ENCODE measurements at regions not wholly inside any gene's neighbourhood (a gene's known extent, or its start where the extent isn't known, plus 50 kb on each side); places are given as distances from the start of the nearest gene placed in this dataset.

- no peak for TF ChIP-seq CTCF (IDR thresholded peaks at IDR 0.05; ENCODE audit: insufficient read depth, low read depth, low read length)
- CTCF ChIA-PET, result no interaction called here
- Histone ChIP-seq H3K27me3 (ENCODE audit: control insufficient read depth, insufficient read depth, low read length) (no peaks in the 10 kb centered on the region), H3K4me3 (ENCODE audit: low read depth, low read length) (no peak overlapping the region), H3K36me3 (ENCODE audit: control insufficient read depth, insufficient read depth, low read length) (no peaks in the 10 kb centered on the region)
- POLR2A ChIA-PET, result no interaction called here
- DNase-seq (ENCODE audit: low read depth), result no peak
Measured at GRCh38 chr9:11973011-11973410, 720.2 kb upstream of the TYRP1 start.

GRCh38 chr9:11973511-11973910 lies 719.7 kb upstream of the TYRP1 start:
- CTCF ChIA-PET, result no interaction called here

GRCh38 chr9:11992866-11993265 lies 700.3 kb upstream of the TYRP1 start:
- Histone ChIP-seq H3K36me3 (ENCODE audit: control insufficient read depth, insufficient read depth, low read length) (no peaks in the 10 kb centered on the region), H3K27me3 (ENCODE audit: control insufficient read depth, insufficient read depth, low read length) (no peaks in the 10 kb centered on the region), H3K4me3 (ENCODE audit: low read depth, low read length) (no peak overlapping the region)
- ChIA-PET CTCF (no interaction called here), POLR2A (no interaction called here)
- TF ChIP-seq CTCF (IDR thresholded peaks at IDR 0.05; ENCODE audit: insufficient read depth, low read depth, low read length), result no peak
- no peak for DNase-seq (ENCODE audit: low read depth)

More at GRCh38 chr9:11973511-11973910, 719.7 kb upstream of the TYRP1 start:
- POLR2A ChIA-PET, result no interaction called here
- TF ChIP-seq CTCF (IDR thresholded peaks at IDR 0.05; ENCODE audit: insufficient read depth, low read depth, low read length), result no peak
- H3K27me3 ChIP-seq (ENCODE audit: control insufficient read depth, insufficient read depth, low read length), result no peaks in the 10 kb centered on the region
- DNase-seq (ENCODE audit: low read depth), result no peak
- no peak overlapping the region for H3K4me3 ChIP-seq (ENCODE audit: low read depth, low read length)
- no peaks in the 10 kb centered on the region for H3K36me3 ChIP-seq (ENCODE audit: control insufficient read depth, insufficient read depth, low read length)

GRCh38 chr9:12014488-12014887 lies 678.7 kb upstream of the TYRP1 start:
- ChIA-PET POLR2A (no interaction called here), CTCF (no interaction called here)
- no peak for TF ChIP-seq CTCF (IDR thresholded peaks at IDR 0.05; ENCODE audit: insufficient read depth, low read depth, low read length)
- Histone ChIP-seq H3K4me3 (ENCODE audit: low read depth, low read length) (no peak overlapping the region), H3K36me3 (ENCODE audit: control insufficient read depth, insufficient read depth, low read length) (no peaks in the 10 kb centered on the region), H3K27me3 (ENCODE audit: control insufficient read depth, insufficient read depth, low read length) (no peaks in the 10 kb centered on the region)
- DNase-seq (ENCODE audit: low read depth), result no peak

- H3K27me3 ChIP-seq (ENCODE audit: control insufficient read depth, insufficient read depth, low read length), result no peaks in the 10 kb centered on the region
- no peak overlapping the region for H3K4me3 ChIP-seq (ENCODE audit: low read depth, low read length)
- no peak for DNase-seq (ENCODE audit: low read depth)
- TF ChIP-seq CTCF (IDR thresholded peaks at IDR 0.05; ENCODE audit: insufficient read depth, low read depth, low read length), result no peak
- no peaks in the 10 kb centered on the region for H3K36me3 ChIP-seq (ENCODE audit: control insufficient read depth, insufficient read depth, low read length)
- POLR2A ChIA-PET, result no interaction called here
- CTCF ChIA-PET, result no interaction called here
Measured at GRCh38 chr9:12054235-12054634, 639.0 kb upstream of the TYRP1 start.
